ENCODE measurements at regions not wholly inside any gene's neighbourhood (a gene's known extent, or its start where the extent isn't known, plus 50 kb on each side); places are given as distances from the start of the nearest gene placed in this dataset.
"Not testable (repeated sequence)": the region's sequence is repeated elsewhere in the genome, so short reads cannot be mapped to it uniquely, and the experiment has no call there.

DNA sequence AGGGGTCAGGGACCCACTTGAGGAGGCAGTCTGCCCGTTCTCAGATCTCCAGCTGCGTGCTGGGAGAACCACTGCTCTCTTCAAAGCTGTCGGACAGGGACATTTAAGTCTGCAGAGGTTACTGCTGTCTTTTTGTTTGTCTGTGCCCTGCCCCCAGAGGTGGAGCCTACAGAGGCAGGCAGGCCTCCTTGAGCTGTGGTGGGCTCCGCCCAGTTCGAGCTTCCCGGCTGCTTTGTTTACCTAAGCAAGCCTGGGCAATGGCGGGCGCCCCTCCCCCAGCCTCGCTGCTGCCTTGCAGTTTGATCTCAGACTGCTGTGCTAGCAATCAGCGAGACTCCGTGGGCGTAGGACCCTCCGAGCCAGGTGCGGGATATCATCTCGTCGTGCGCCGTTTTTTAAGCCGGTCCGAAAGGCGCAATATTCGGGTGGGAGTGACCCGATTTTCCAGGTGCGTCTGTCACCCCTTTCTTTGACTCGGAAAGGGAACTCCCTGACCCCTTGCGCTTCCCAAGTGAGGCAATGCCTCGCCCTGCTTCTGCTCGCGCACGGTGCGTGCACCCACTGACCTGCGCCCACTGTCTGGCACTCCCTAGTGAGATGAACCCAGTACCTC lies 131.6 kb downstream of the CD164 start:
- H3K36me3 ChIP-seq (ENCODE audit: control insufficient read depth, insufficient read depth, low read length); H3K4me1 ChIP-seq (ENCODE audit: control insufficient read depth, insufficient read depth, low read length); BruUV-seq (replicated peaks); in situ Hi-C loops (cut with HindIII; ENCODE audit: low pct_unique_long_range_greater_than_20kb, low sequenced_read_pairs); POLR2A ChIA-PET; CTCF ChIA-PET; ATAC-seq; H3K4me3 ChIP-seq (ENCODE audit: low read depth in 2 of 2, low read length in 2 of 2); H3K27ac ChIP-seq (ENCODE audit: low read length); intact Hi-C loops (cut with micrococcal nuclease; ENCODE audit: unreplicated experiment); DNase-seq (ENCODE audit: low read depth, low spot score); H3K9me3 ChIP-seq (ENCODE audit: control insufficient read depth, insufficient read depth, low read depth, low read length): not testable (repeated sequence)
- H3K27me3 ChIP-seq (ENCODE audit: control insufficient read depth, insufficient read depth, low read length), result peaks cover 11% of the 10 kb centered on the region; the same call in 1 of the 2 replicates

- Histone ChIP-seq H3K4me3 (ENCODE audit: low read depth in 2 of 2, low read length in 2 of 2) (no peak overlapping the region), H3K36me3 (ENCODE audit: control insufficient read depth, insufficient read depth, low read length) (no peaks in the 10 kb centered on the region), H3K9me3 (ENCODE audit: control insufficient read depth, insufficient read depth, low read depth, low read length) (no peaks in the 10 kb centered on the region), H3K27ac (ENCODE audit: low read length) (no peak overlapping the region), H3K27me3 (ENCODE audit: control insufficient read depth, insufficient read depth, low read length) (no peaks in the 10 kb centered on the region), H3K4me1 (ENCODE audit: control insufficient read depth, insufficient read depth, low read length) (no peaks in the 10 kb centered on the region)
- TF ChIP-seq TCF7L2 (IDR thresholded peaks at IDR 0.05; ENCODE audit: low read depth, low read length), result no peak
- no peak for TF ChIP-seq POLR2AphosphoS5 (IDR thresholded peaks at IDR 0.05; ENCODE audit: low read depth, low read length)
- TF ChIP-seq, protein P1, sequence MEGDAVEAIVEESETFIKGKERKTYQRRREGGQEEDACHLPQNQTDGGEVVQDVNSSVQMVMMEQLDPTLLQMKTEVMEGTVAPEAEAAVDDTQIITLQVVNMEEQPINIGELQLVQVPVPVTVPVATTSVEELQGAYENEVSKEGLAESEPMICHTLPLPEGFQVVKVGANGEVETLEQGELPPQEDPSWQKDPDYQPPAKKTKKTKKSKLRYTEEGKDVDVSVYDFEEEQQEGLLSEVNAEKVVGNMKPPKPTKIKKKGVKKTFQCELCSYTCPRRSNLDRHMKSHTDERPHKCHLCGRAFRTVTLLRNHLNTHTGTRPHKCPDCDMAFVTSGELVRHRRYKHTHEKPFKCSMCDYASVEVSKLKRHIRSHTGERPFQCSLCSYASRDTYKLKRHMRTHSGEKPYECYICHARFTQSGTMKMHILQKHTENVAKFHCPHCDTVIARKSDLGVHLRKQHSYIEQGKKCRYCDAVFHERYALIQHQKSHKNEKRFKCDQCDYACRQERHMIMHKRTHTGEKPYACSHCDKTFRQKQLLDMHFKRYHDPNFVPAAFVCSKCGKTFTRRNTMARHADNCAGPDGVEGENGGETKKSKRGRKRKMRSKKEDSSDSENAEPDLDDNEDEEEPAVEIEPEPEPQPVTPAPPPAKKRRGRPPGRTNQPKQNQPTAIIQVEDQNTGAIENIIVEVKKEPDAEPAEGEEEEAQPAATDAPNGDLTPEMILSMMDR (IDR thresholded peaks at IDR 0.05), result no peak
- no peak for TF ChIP-seq SIN3A (IDR thresholded peaks at IDR 0.05; ENCODE audit: borderline replicate concordance, insufficient read depth, low read depth, low read length)
- TF ChIP-seq REST (IDR thresholded peaks at IDR 0.05; ENCODE audit: insufficient read depth in 1 of 2, low read depth in 2 of 2, low read length in 1 of 2), result no peak
- ATAC-seq (no peak; the same call in 1 of the 2 replicates), DNase-seq (ENCODE audit: low read depth, low spot score) (no peak)
- in situ Hi-C loops (cut with HindIII; ENCODE audit: low pct_unique_long_range_greater_than_20kb, low sequenced_read_pairs), result no loop called here
- intact Hi-C loops (cut with micrococcal nuclease; ENCODE audit: unreplicated experiment), result no loop called here
- ChIA-PET CTCF (interaction anchor here (0.6 to 0.7 kb wide), 3 partner anchors 44 to 1384 kb away, joined by 3 read pairs; no protein-coding TSS in a partner anchor), POLR2A (no interaction called here)
- BruUV-seq (replicated peaks), result no TSS peak
Observed at GRCh38 chr6:109243863-109244825, 138.1 kb downstream of the CD164 start.

DNA sequence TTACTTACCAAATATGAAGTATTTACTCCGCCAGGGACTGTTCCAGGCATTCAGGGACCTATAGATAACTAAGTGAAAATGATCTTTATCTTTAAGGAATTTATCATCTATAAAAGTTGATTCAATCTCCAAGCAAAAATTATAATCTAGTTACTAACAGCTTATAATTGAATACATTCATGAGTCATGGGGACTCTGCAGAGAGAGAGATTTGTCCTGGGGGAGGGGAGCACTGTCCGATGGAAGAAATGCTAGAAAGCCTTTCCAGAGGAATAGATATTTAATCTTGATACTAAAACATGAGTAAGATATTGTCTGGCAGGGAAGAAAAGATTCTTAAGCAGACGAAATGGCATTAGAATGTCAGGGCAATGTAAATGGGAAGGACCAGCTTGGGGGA lies 139.3 kb downstream of the CD164 start:
- DNase-seq (ENCODE audit: low read depth, low spot score) (no peak), ATAC-seq (no peak)
- no TSS peak for BruUV-seq (replicated peaks)
- intact Hi-C loops (cut with micrococcal nuclease; ENCODE audit: unreplicated experiment), result no loop called here
- no peak overlapping the region for H3K27ac ChIP-seq (ENCODE audit: low read length)
- ChIA-PET POLR2A (no interaction called here), CTCF (no interaction called here)
- H3K4me3 ChIP-seq (ENCODE audit: low read depth in 2 of 2, low read length in 2 of 2), result no peak overlapping the region
- H3K27me3 ChIP-seq (ENCODE audit: control insufficient read depth, insufficient read depth, low read length), result no peaks in the 10 kb centered on the region
- no peaks in the 10 kb centered on the region for H3K4me1 ChIP-seq (ENCODE audit: control insufficient read depth, insufficient read depth, low read length)
- in situ Hi-C loops (cut with HindIII; ENCODE audit: low pct_unique_long_range_greater_than_20kb, low sequenced_read_pairs), result no loop called here
- no peaks in the 10 kb centered on the region for H3K36me3 ChIP-seq (ENCODE audit: control insufficient read depth, insufficient read depth, low read length)
- H3K9me3 ChIP-seq (ENCODE audit: control insufficient read depth, insufficient read depth, low read depth, low read length), result no peaks in the 10 kb centered on the region
- no peak for TF ChIP-seq SIN3A (IDR thresholded peaks at IDR 0.05; ENCODE audit: borderline replicate concordance, insufficient read depth, low read depth, low read length)
- TF ChIP-seq, protein P1 (IDR thresholded peaks at IDR 0.05), result no peak
- TF ChIP-seq TCF7L2 (IDR thresholded peaks at IDR 0.05; ENCODE audit: low read depth, low read length), result no peak
- no peak for TF ChIP-seq POLR2AphosphoS5 (IDR thresholded peaks at IDR 0.05; ENCODE audit: low read depth, low read length)
- no peak for TF ChIP-seq REST (IDR thresholded peaks at IDR 0.05; ENCODE audit: insufficient read depth in 1 of 2, low read depth in 2 of 2, low read length in 1 of 2)
